Prostate gland (tissue), 2 donors: ENCODE measurements at regions not wholly inside any gene's neighbourhood (a gene's known extent, or its start where the extent isn't known, plus 50 kb on each side); places are given as distances from the start of the nearest gene placed in this dataset.

Source experiments
- DNase-seq: peaks from one replicate; pipeline ENCODE4 v3.0.0-alpha.2; 2019; ENCODE audit warnings: low spot score
- H3K27ac ChIP-seq, 2 donors: fragments of 200-600 bp; sonication (generic); 2 replicates each; pipeline ENCODE4 v1.5.1; 2017 to 2019
- H3K27me3 ChIP-seq: fragments of 200-600 bp; sonication (generic); replicated peaks from 2 replicates; pipeline ENCODE4 v1.5.1; 2019; ENCODE audit not compliant: insufficient read depth
- H3K36me3 ChIP-seq, 2 donors: fragments of 200-600 bp; sonication (generic); 1 replicate in 1 of 2; 2 replicates in 1 of 2; pipeline versions ENCODE4 v1.5.1 to v1.8.1; 2017 to 2019
- H3K4me1 ChIP-seq: fragments of 200-600 bp; sonication (generic); replicated peaks from 2 replicates; pipeline ENCODE4 v1.5.1; 2019
- H3K4me3 ChIP-seq, 2 donors: fragments of 200-600 bp; sonication (generic); 2 replicates each; pipeline ENCODE4 v1.5.1; 2017 to 2019
- H3K9me3 ChIP-seq: fragments of 200-600 bp; sonication (generic); 2 replicates; pipeline ENCODE4 v1.5.1; 2017
- CTCF ChIP-seq, 4 experiments: fragments of 200-600 bp in 2 of 4; fragments of 450-650 bp in 2 of 4; sonication (generic) in 2 of 4; IDR thresholded peaks; 1 replicate in 3 of 4; 2 replicates in 1 of 4; pipeline ENCODE4 v1.5.1; 2016 to 2019; ENCODE audit warnings: antibody characterized with exemption in 4 of 4, mild to moderate bottlenecking in 2 of 4, moderate library complexity in 2 of 4
- POLR2A ChIP-seq: fragments of 450-650 bp; IDR thresholded peaks from one replicate; pipeline ENCODE4 v1.6.1; 2016; ENCODE audit warnings: antibody characterized with exemption, mild to moderate bottlenecking
- POLR2AphosphoS5 ChIP-seq: sonication (generic); formaldehyde crosslinking; IDR thresholded peaks from one replicate; pipeline ENCODE4 v1.6.1; 2017; ENCODE audit warnings: antibody characterized with exemption
- WGBS: methylation state at CpG from one replicate; pipeline ENCODE4 v1.1.5; 2018; 5-methylcytosine and 5-hydroxymethylcytosine counted together
- intact Hi-C: fragments of 100-400 bp; cut with DNase I; formaldehyde crosslinking; loops from one replicate; pipeline ENCODE4 v1.14.2; 2022

DNA sequence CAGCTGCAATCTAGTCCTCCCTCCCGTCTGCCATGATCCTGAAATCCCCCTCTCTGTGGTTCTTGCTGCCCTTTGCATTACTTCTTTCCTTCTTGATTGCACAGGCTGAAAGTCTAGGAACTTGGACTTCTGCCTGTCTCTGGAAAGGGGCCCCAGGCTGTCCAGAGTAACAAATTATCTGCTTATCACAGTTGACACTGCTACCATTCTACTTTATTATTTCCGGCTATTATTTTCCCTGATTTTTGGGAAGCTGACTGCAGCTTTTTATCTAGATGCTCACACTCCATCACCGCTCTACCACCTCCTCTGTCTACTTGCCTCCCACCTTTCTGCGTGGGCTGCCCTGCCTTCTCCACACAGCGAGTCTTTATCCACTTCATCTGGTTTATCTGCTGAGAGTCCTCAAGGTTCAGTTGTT, 202.1 kb upstream of the PLXNA2 start:
- WGBS, result 20% methylated on average over 5 of the region's 5 CpGs
- no peak for TF ChIP-seq POLR2A
- TF ChIP-seq POLR2AphosphoS5, result no peak
- TF ChIP-seq CTCF (IDR thresholded peaks at IDR 0.05), result no peak
- intact Hi-C loops, result no loop called here

GRCh38 chr1:208448425-208448824, 204.2 kb upstream of the PLXNA2 start:
- Histone ChIP-seq H3K9me3 (no peaks in the 10 kb centered on the region), H3K4me3 (no peak overlapping the region), H3K36me3 (no peaks in the 10 kb centered on the region), H3K27ac (no peak overlapping the region), H3K4me1 (no peaks in the 10 kb centered on the region), H3K27me3 (no peaks in the 10 kb centered on the region)
- WGBS, result 89% methylated on average over 4 of the region's 4 CpGs
- intact Hi-C loops, result no loop called here
- DNase-seq, result no peak
- TF ChIP-seq CTCF (IDR thresholded peaks at IDR 0.05), result no peak
- no peak for TF ChIP-seq POLR2AphosphoS5
- no peak for TF ChIP-seq POLR2A

More for the DNA sequence above, 202.1 kb upstream of the PLXNA2 start:
- Histone ChIP-seq H3K9me3 (no peaks in the 10 kb centered on the region), H3K27me3 (no peaks in the 10 kb centered on the region), H3K27ac (no peak overlapping the region), H3K36me3 (no peaks in the 10 kb centered on the region), H3K4me1 (no peaks in the 10 kb centered on the region), H3K4me3 (no peak overlapping the region)
- DNase-seq, result no peak

DNA sequence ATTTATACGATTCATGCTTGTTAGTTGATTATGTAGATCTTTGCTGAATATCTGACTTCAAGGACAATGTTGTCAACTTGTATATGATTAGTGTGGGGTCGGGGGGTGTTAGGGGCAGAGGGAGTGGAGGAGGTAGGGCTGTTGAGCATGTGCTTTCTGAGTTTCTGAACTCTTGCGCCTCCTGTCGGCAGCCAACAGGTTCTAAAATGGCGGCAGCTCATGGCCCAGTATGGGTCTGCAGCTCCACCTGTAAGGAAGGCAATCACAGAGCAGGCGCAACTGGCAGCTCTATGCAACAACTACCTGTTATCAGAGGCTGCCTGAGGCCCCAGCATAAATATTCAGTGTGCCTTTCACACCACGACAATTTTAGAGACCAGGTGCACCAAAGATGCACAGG, 205.8 kb upstream of the PLXNA2 start:
- H3K27ac ChIP-seq, result no peak overlapping the region
- no peaks in the 10 kb centered on the region for H3K4me1 ChIP-seq
- no peak for DNase-seq
- WGBS, result 81% methylated on average over 7 of the region's 7 CpGs
- intact Hi-C loops, result no loop called here
- no peaks in the 10 kb centered on the region for H3K27me3 ChIP-seq
- no peak overlapping the region for H3K4me3 ChIP-seq
- TF ChIP-seq POLR2A, result no peak
- no peak for TF ChIP-seq POLR2AphosphoS5
- no peak for TF ChIP-seq CTCF (IDR thresholded peaks at IDR 0.05)
- H3K36me3 ChIP-seq, result no peaks in the 10 kb centered on the region
- no peaks in the 10 kb centered on the region for H3K9me3 ChIP-seq

- 61% methylated on average over 10 of the region's 10 CpGs for WGBS
- no peaks in the 10 kb centered on the region for H3K4me1 ChIP-seq
- no peak overlapping the region for H3K4me3 ChIP-seq
- intact Hi-C loops, result no loop called here
- no peak overlapping the region for H3K27ac ChIP-seq
- no peaks in the 10 kb centered on the region for H3K9me3 ChIP-seq
- TF ChIP-seq POLR2A, result no peak
- no peak for TF ChIP-seq POLR2AphosphoS5
- no peak for TF ChIP-seq CTCF (IDR thresholded peaks at IDR 0.05)
- H3K36me3 ChIP-seq, result no peaks in the 10 kb centered on the region
- DNase-seq, result no peak
- no peaks in the 10 kb centered on the region for H3K27me3 ChIP-seq
These were observed 206.8 kb upstream of the PLXNA2 start for GRCh38 chr1:208450958-208451357.

DNA sequence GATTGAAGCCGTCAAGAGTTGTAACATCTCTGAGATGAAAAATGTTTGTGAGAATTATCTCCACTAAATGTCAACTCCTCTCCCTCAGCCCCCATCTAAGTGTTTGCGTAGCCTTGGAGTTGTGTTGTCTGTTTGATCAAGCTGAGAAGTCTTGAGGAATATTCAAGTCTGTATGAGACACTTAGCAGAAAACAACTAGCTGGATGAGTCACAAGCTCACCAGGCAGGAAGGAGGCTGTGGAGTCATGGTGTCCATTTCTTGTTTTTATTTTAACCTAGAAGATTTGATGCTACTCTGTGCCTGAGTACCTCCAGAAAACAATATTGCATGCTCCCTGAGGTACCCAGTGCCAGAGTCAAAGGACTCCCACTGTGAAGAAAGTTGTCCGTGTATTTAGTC, 211.6 kb upstream of the PLXNA2 start:
- H3K27me3 ChIP-seq, result no peaks in the 10 kb centered on the region
- H3K36me3 ChIP-seq, result no peaks in the 10 kb centered on the region
- 62% methylated on average over 3 of the region's 3 CpGs for WGBS
- H3K9me3 ChIP-seq, result no peaks in the 10 kb centered on the region
- no peak for TF ChIP-seq POLR2AphosphoS5
- TF ChIP-seq CTCF (IDR thresholded peaks at IDR 0.05), result no peak
- TF ChIP-seq POLR2A, result no peak
- no peak for DNase-seq
- H3K27ac ChIP-seq, result no peak overlapping the region
- intact Hi-C loops, result no loop called here
- no peaks in the 10 kb centered on the region for H3K4me1 ChIP-seq
- H3K4me3 ChIP-seq, result no peak overlapping the region
